ENCODE measurements at regions not wholly inside any gene's neighbourhood (a gene's known extent, or its start where the extent isn't known, plus 50 kb on each side); places are given as distances from the start of the nearest gene placed in this dataset.

GRCh38 chr10:71062156-71062555, 150.2 kb upstream of the UNC5B start:
- TF ChIP-seq, protein P1, sequence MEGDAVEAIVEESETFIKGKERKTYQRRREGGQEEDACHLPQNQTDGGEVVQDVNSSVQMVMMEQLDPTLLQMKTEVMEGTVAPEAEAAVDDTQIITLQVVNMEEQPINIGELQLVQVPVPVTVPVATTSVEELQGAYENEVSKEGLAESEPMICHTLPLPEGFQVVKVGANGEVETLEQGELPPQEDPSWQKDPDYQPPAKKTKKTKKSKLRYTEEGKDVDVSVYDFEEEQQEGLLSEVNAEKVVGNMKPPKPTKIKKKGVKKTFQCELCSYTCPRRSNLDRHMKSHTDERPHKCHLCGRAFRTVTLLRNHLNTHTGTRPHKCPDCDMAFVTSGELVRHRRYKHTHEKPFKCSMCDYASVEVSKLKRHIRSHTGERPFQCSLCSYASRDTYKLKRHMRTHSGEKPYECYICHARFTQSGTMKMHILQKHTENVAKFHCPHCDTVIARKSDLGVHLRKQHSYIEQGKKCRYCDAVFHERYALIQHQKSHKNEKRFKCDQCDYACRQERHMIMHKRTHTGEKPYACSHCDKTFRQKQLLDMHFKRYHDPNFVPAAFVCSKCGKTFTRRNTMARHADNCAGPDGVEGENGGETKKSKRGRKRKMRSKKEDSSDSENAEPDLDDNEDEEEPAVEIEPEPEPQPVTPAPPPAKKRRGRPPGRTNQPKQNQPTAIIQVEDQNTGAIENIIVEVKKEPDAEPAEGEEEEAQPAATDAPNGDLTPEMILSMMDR (IDR thresholded peaks at IDR 0.05; ENCODE audit: insufficient read depth, low read depth, low read length) = no peak
- no peak for DNase-seq (ENCODE audit: low read depth)
- H3K4me3 ChIP-seq (ENCODE audit: low read depth, low read length) = no peak overlapping the region

DNA sequence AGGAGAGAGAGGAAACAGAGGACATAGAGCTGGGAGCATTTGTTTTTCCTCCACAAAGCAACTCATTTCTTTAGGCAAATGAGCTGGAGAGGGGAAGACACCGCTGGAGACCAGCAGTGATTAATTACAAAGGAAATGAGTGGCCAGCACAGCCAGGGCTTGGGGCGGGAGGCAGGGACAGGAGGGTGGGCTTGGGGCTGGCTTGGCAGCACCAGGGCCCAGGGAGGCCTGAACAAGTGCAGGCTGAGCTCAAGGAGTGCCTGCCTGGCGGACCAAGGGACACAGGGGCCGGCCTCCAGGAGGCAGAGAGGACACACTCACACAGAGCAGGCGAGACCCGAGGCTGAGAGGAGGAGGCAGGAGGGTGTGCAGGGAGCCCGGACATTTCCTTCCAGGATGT, 149.0 kb upstream of the UNC5B start:
- no peak overlapping the region for H3K4me3 ChIP-seq (ENCODE audit: low read depth, low read length)
- TF ChIP-seq, protein P1 (IDR thresholded peaks at IDR 0.05; ENCODE audit: insufficient read depth, low read depth, low read length) = no peak
- DNase-seq (ENCODE audit: low read depth) = no peak

- DNase-seq (ENCODE audit: low read depth) = no peak
- TF ChIP-seq, protein P1 (IDR thresholded peaks at IDR 0.05; ENCODE audit: insufficient read depth, low read depth, low read length) = no peak
- no peak overlapping the region for H3K4me3 ChIP-seq (ENCODE audit: low read depth, low read length)
Measured at GRCh38 chr10:71064413-71065118, 147.8 kb upstream of the UNC5B start.

- TF ChIP-seq, protein P1 (IDR thresholded peaks at IDR 0.05; ENCODE audit: insufficient read depth, low read depth, low read length) = no peak
- DNase-seq (ENCODE audit: low read depth) = no peak
- H3K4me3 ChIP-seq (ENCODE audit: low read depth, low read length) = no peak overlapping the region
Measured at GRCh38 chr10:71065659-71066058, 146.7 kb upstream of the UNC5B start.

GRCh38 chr10:71066600-71066999, 145.8 kb upstream of the UNC5B start:
- DNase-seq (ENCODE audit: low read depth) = no peak
- TF ChIP-seq, protein P1 (IDR thresholded peaks at IDR 0.05; ENCODE audit: insufficient read depth, low read depth, low read length) = no peak
- H3K4me3 ChIP-seq (ENCODE audit: low read depth, low read length) = no peak overlapping the region

DNA sequence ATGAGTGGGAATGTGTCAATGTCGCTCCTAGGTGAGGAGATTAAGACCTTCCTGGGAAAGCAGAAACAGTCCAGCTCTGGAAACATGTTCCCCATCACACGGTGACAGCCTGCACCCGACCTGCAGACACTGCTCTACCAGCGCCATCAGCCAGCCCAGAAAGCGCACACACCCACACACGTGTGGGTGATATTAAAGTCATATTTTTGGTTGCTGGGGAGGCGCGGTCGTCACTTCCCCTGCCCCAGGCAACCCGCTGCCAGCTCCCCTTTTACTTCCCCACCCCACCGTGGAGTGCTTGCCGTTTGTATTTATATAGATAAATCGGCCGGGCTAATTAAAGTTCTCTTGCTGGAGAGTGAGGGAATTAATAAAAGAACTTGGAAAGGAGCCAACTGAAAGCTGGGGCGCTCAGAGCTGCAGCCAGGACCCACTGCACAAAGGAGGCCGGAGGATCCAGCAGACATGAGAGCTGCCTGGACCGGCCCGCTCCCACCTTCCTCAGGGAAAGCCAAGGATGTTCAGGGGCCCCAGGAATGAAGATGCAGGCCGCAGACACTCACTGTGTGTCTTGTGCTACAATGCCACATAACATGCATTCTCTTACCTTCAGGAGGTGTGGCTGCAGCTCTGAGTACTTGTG, 145.2 kb upstream of the UNC5B start:
- no peak for DNase-seq (ENCODE audit: low read depth)
- no peak overlapping the region for H3K4me3 ChIP-seq (ENCODE audit: low read depth, low read length)
- TF ChIP-seq, protein P1 (IDR thresholded peaks at IDR 0.05; ENCODE audit: insufficient read depth, low read depth, low read length) = no peak

All from fibroblast of villous mesenchyme (primary cell).